Mesenchymal stem cell (in vitro differentiated cells and primary cell): ENCODE measurements at regions not wholly inside any gene's neighbourhood (a gene's known extent, or its start where the extent isn't known, plus 50 kb on each side); places are given as distances from the start of the nearest gene placed in this dataset.
A peak's percentile ranks its signal among the peaks of the same experiment; 100 is the strongest.

Source experiments
- DNase-seq: peaks from one replicate; pipeline ENCODE4 v3.0.0-alpha.2; 2013
- H2AFZ ChIP-seq: one replicate; pipeline ENCODE4 v1.6.1; 2013; ENCODE audit warnings: low read depth, mild to moderate bottlenecking, control low read depth, inconsistent platforms, low read length, moderate library complexity
- H2AK5ac ChIP-seq: 2 replicates; pipeline ENCODE4 v1.6.1; 2013; ENCODE audit warnings: low read length, moderate library complexity, mild to moderate bottlenecking, inconsistent platforms; ENCODE audit not compliant: severe bottlenecking
- H2BK120ac ChIP-seq: one replicate; pipeline ENCODE4 v1.6.1; 2013; ENCODE audit warnings: low read depth, mild to moderate bottlenecking, inconsistent platforms, low read length, moderate library complexity
- H2BK12ac ChIP-seq, 2 experiments: one replicate each; pipeline ENCODE4 v1.6.1; 2013; ENCODE audit warnings: inconsistent platforms in 2 of 2, low read length in 2 of 2, mild to moderate bottlenecking in 2 of 2, moderate library complexity in 2 of 2, control low read depth in 1 of 2
- H2BK15ac ChIP-seq: one replicate; pipeline ENCODE4 v1.6.1; 2013; ENCODE audit warnings: mild to moderate bottlenecking, low read depth, inconsistent platforms; ENCODE audit not compliant: poor library complexity, severe bottlenecking
- H2BK5ac ChIP-seq: 2 replicates; pipeline ENCODE4 v1.6.1; 2013; ENCODE audit warnings: low read depth, mild to moderate bottlenecking, low read length, control low read depth, inconsistent platforms; ENCODE audit not compliant: poor library complexity, severe bottlenecking
- H3K14ac ChIP-seq, 2 experiments: one replicate each; pipeline ENCODE4 v1.6.1; 2013; ENCODE audit warnings: inconsistent platforms in 2 of 2, low read length in 2 of 2, control low read depth in 1 of 2, mild to moderate bottlenecking in 1 of 2, moderate library complexity in 1 of 2
- H3K18ac ChIP-seq, 2 experiments: one replicate each; pipeline ENCODE4 v1.6.1; 2013; ENCODE audit warnings: inconsistent platforms in 2 of 2, low read length in 2 of 2, control low read depth in 1 of 2, low read depth in 1 of 2, mild to moderate bottlenecking in 1 of 2
- H3K23ac ChIP-seq, 2 experiments: one replicate each; pipeline ENCODE4 v1.6.1; 2013; ENCODE audit warnings: inconsistent platforms in 2 of 2, low read length in 2 of 2, mild to moderate bottlenecking in 2 of 2, moderate library complexity in 2 of 2, control low read depth in 1 of 2
- H3K27ac ChIP-seq: 2 replicates; pipeline ENCODE4 v1.5.1; 2013; ENCODE audit warnings: mild to moderate bottlenecking, moderate library complexity, low read length, control low read depth, inconsistent platforms; ENCODE audit not compliant: poor library complexity, severe bottlenecking
- H3K27me3 ChIP-seq, 2 experiments: 2 replicates each; pipeline versions ENCODE4 v1.6.1 to v1.7.0; 2013; ENCODE audit warnings: low read length in 2 of 2, mild to moderate bottlenecking in 2 of 2, moderate library complexity in 2 of 2, control low read depth in 1 of 2, inconsistent platforms in 1 of 2; ENCODE audit not compliant: control insufficient read depth in 1 of 2, insufficient read depth in 1 of 2
- H3K36me3 ChIP-seq, 2 experiments: 2 replicates each; pipeline versions ENCODE4 v1.6.1 to v1.7.0; 2013; ENCODE audit warnings: low read length in 2 of 2, control low read depth in 1 of 2, inconsistent platforms in 1 of 2, low read depth in 1 of 2, mild to moderate bottlenecking in 1 of 2; ENCODE audit not compliant: insufficient read depth in 2 of 2, control insufficient read depth in 1 of 2
- H3K4ac ChIP-seq, 2 experiments: one replicate each; pipeline ENCODE4 v1.6.1; 2013; ENCODE audit warnings: inconsistent platforms in 2 of 2, low read length in 2 of 2, mild to moderate bottlenecking in 2 of 2, moderate library complexity in 2 of 2, control low read depth in 1 of 2, low read depth in 1 of 2
- H3K4me1 ChIP-seq: 2 replicates; pipeline ENCODE4 v1.6.1; 2013; ENCODE audit warnings: low read depth, low read length, control low read depth; ENCODE audit not compliant: control insufficient read depth, insufficient read depth
- H3K4me2 ChIP-seq: 2 replicates; pipeline ENCODE4 v1.6.1; 2013; ENCODE audit warnings: low read length, mild to moderate bottlenecking, inconsistent platforms; ENCODE audit not compliant: poor library complexity, severe bottlenecking
- H3K4me3 ChIP-seq, 2 experiments: 2 replicates each; pipeline versions ENCODE4 v1.5.1 to v1.7.0; 2013; ENCODE audit warnings: low read length in 2 of 2, mild to moderate bottlenecking in 2 of 2, control low read depth in 1 of 2, low read depth in 1 of 2; ENCODE audit not compliant: insufficient read depth in 1 of 2
- H3K79me1 ChIP-seq: replicated peaks from 2 replicates; pipeline ENCODE4 v1.6.1; 2013; ENCODE audit warnings: mild to moderate bottlenecking, control low read depth, low read length, inconsistent platforms; ENCODE audit not compliant: poor library complexity, severe bottlenecking
- H3K9ac ChIP-seq: 2 replicates; pipeline ENCODE4 v1.7.0; 2013; ENCODE audit warnings: mild to moderate bottlenecking, low read length, moderate library complexity
- H3K9me3 ChIP-seq: 2 replicates; pipeline ENCODE4 v1.7.0; 2013; ENCODE audit warnings: mild to moderate bottlenecking, low read length; ENCODE audit not compliant: control insufficient read depth
- H4K8ac ChIP-seq: one replicate; pipeline ENCODE4 v1.6.1; 2013; ENCODE audit warnings: inconsistent platforms, mild to moderate bottlenecking, low read length, moderate library complexity
- H4K91ac ChIP-seq: one replicate; pipeline ENCODE4 v1.6.1; 2013; ENCODE audit warnings: mild to moderate bottlenecking, low read length, inconsistent platforms
- WGBS: methylation state at CpG from one replicate; pipeline ENCODE4 v1.1.7; 2013; ENCODE audit warnings: mixed read lengths; 5-methylcytosine and 5-hydroxymethylcytosine counted together

GRCh38 chr3:59408047-59408624 lies 358.3 kb upstream of the CFAP20DC start:
- WGBS = 57% methylated on average over 1 of the region's 2 CpGs
- peaks cover 6% of the 10 kb centered on the region for H3K4me1 ChIP-seq
- DNase-seq = peak; percentile 39
- no peak overlapping the region for H3K23ac ChIP-seq
- H3K9ac ChIP-seq = no peak overlapping the region
- H3K9me3 ChIP-seq = no peaks in the 10 kb centered on the region
- H3K27ac ChIP-seq = peak overlapping the region; percentile 15
- no peak overlapping the region for H3K14ac ChIP-seq
- no peak overlapping the region for H3K4me3 ChIP-seq
- H4K8ac ChIP-seq = peak overlapping the region; percentile 71
- peak overlapping the region; percentile 75 for H2AK5ac ChIP-seq
- H2BK5ac ChIP-seq = no peak overlapping the region
- no peak overlapping the region for H2BK120ac ChIP-seq
- H2BK12ac ChIP-seq = peak overlapping the region in 1 of 2 experiments; percentile 66
- no peak overlapping the region for H3K4me2 ChIP-seq
- H2BK15ac ChIP-seq = no peak overlapping the region
- no peaks in the 10 kb centered on the region for H3K36me3 ChIP-seq
- H3K79me1 ChIP-seq = no peaks in the 10 kb centered on the region
- H3K27me3 ChIP-seq = peaks cover 0 to 24% of the 10 kb centered on the region in 2 experiments
- no peak overlapping the region for H3K4ac ChIP-seq
- H4K91ac ChIP-seq = no peak overlapping the region
- H2AFZ ChIP-seq = no peak overlapping the region
- peak overlapping the region; percentile 3 to 50 for H3K18ac ChIP-seq

GRCh38 chr3:59407425-59407824 lies 357.6 kb upstream of the CFAP20DC start:
- Histone ChIP-seq H3K79me1 (no peaks in the 10 kb centered on the region), H2BK120ac (no peak overlapping the region), H4K91ac (peak overlapping the region; percentile 70), H3K4ac (peak overlapping the region; percentile 55 to 68), H3K4me3 (no peak overlapping the region), H3K4me2 (no peak overlapping the region), H2AK5ac (no peak overlapping the region), H3K9ac (no peak overlapping the region), H2BK12ac (peak overlapping the region; percentile 50 to 100), H3K4me1 (peaks cover 3% of the 10 kb centered on the region), H3K14ac (no peak overlapping the region), H3K18ac (peak overlapping the region; percentile 3 to 41), H3K9me3 (no peaks in the 10 kb centered on the region), H4K8ac (peak overlapping the region; percentile 2), H3K36me3 (no peaks in the 10 kb centered on the region), H2BK5ac (no peak overlapping the region), H2BK15ac (peak overlapping the region; percentile 79), H3K23ac (no peak overlapping the region), H2AFZ (no peak overlapping the region), H3K27me3 (peaks cover 3 to 25% of the 10 kb centered on the region in 2 experiments), H3K27ac (no peak overlapping the region)
- 72% methylated on average over 4 of the region's 5 CpGs for WGBS
- no peak for DNase-seq

GRCh38 chr3:59406943-59407342 lies 357.1 kb upstream of the CFAP20DC start:
- Histone ChIP-seq H2AFZ (no peak overlapping the region), H3K27ac (no peak overlapping the region), H2BK5ac (no peak overlapping the region), H3K4ac (no peak overlapping the region), H3K79me1 (no peaks in the 10 kb centered on the region), H2BK15ac (no peak overlapping the region), H4K91ac (no peak overlapping the region), H3K4me3 (no peak overlapping the region), H3K14ac (no peak overlapping the region), H3K9me3 (no peaks in the 10 kb centered on the region), H3K9ac (no peak overlapping the region), H3K4me1 (peaks cover 3% of the 10 kb centered on the region), H4K8ac (peak overlapping the region; percentile 48), H3K23ac (no peak overlapping the region), H2BK120ac (no peak overlapping the region), H2BK12ac (no peak overlapping the region), H3K18ac (peak overlapping the region; percentile 4 to 80), H3K27me3 (peaks cover 7 to 29% of the 10 kb centered on the region in 2 experiments), H3K4me2 (no peak overlapping the region), H3K36me3 (no peaks in the 10 kb centered on the region), H2AK5ac (no peak overlapping the region)
- peak; percentile 71 for DNase-seq
- WGBS = 42% methylated on average over 2 of the region's 2 CpGs

- Histone ChIP-seq H2BK12ac (peak overlapping the region in 1 of 2 experiments; percentile 57), H3K79me1 (no peaks in the 10 kb centered on the region), H3K36me3 (no peaks in the 10 kb centered on the region), H3K27ac (no peak overlapping the region), H3K4me1 (peaks cover 3% of the 10 kb centered on the region), H2BK5ac (no peak overlapping the region), H3K14ac (no peak overlapping the region), H3K18ac (peak overlapping the region in 1 of 2 experiments; percentile 54), H3K9ac (no peak overlapping the region), H2AK5ac (no peak overlapping the region), H4K91ac (no peak overlapping the region), H3K9me3 (no peaks in the 10 kb centered on the region), H3K4me2 (no peak overlapping the region), H2BK120ac (no peak overlapping the region), H3K4ac (no peak overlapping the region), H3K4me3 (no peak overlapping the region), H2BK15ac (peak overlapping the region; percentile 80), H4K8ac (no peak overlapping the region), H3K23ac (no peak overlapping the region), H2AFZ (no peak overlapping the region), H3K27me3 (peaks cover 9 to 24% of the 10 kb centered on the region in 2 experiments)
- no peak for DNase-seq
- WGBS = 95% methylated on average over 8 of the region's 8 CpGs
Observed at GRCh38 chr3:59404851-59405250, 355.0 kb upstream of the CFAP20DC start.
